ENCODE measurements at regions not wholly inside any gene's neighbourhood (a gene's known extent, or its start where the extent isn't known, plus 50 kb on each side); places are given as distances from the start of the nearest gene placed in this dataset.
A peak's percentile ranks its signal among the peaks of the same experiment; 100 is the strongest.

DNA sequence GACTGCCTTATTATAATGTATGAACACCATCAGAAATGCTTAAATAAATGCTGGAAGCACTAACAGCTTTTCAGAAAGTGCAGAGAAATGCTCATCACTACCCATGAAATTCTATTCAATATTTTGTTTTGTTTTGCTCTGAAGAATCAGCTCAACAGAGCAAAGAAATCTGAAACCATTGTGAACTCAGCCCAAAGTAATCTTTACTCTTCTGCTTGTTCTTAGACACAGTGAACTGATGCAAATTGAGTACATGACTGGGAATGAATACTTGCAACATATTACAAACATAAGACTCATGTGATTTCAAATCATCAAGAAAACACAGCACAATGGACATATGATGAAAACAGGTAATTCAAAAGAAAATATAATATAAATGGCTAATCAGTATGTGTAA is 404.6 kb upstream of the OPRM1 start:
- Histone ChIP-seq H3K9me3 (ENCODE audit: control insufficient read depth, low read length) (no peaks in the 10 kb centered on the region), H3K27me3 (ENCODE audit: control insufficient read depth, insufficient read depth) (no peaks in the 10 kb centered on the region), H3K4me1 (ENCODE audit: control insufficient read depth, insufficient read depth, low read length) (no peaks in the 10 kb centered on the region), H3K27ac (ENCODE audit: low read length) (no peak overlapping the region), H3K4me3 (ENCODE audit: low read length) (no peak overlapping the region)
- intact Hi-C loops (cut with DNase I) = no loop called here
- no peak for ATAC-seq
- no peak for DNase-seq

- WGBS = 20% methylated on average over 3 of the region's 3 CpGs
- ATAC-seq (peak in 1 of 2 donors; percentile 69), DNase-seq (peak in 2 of 3 donors; percentile 17 to 37)
- Histone ChIP-seq H3K4me1 (ENCODE audit: control insufficient read depth, insufficient read depth, low read length) (no peaks in the 10 kb centered on the region), H3K4me3 (ENCODE audit: low read length) (no peak overlapping the region), H3K27ac (ENCODE audit: low read length) (no peak overlapping the region), H3K9me3 (ENCODE audit: control insufficient read depth, low read length) (no peaks in the 10 kb centered on the region), H3K27me3 (ENCODE audit: control insufficient read depth, insufficient read depth) (no peaks in the 10 kb centered on the region)
- intact Hi-C loops (cut with DNase I) = no loop called here
Measured at GRCh38 chr6:153625089-153625488, 414.0 kb upstream of the OPRM1 start.

- Histone ChIP-seq H3K4me1 (ENCODE audit: control insufficient read depth, insufficient read depth, low read length) (no peaks in the 10 kb centered on the region), H3K27me3 (ENCODE audit: control insufficient read depth, insufficient read depth) (no peaks in the 10 kb centered on the region), H3K4me3 (ENCODE audit: low read length) (no peak overlapping the region), H3K27ac (ENCODE audit: low read length) (no peak overlapping the region), H3K9me3 (ENCODE audit: control insufficient read depth, low read length) (no peaks in the 10 kb centered on the region)
- 72% methylated on average over 1 of the region's 1 CpG for WGBS
- ATAC-seq (no peak), DNase-seq (no peak)
- intact Hi-C loops (cut with DNase I) = no loop called here
Measured at GRCh38 chr6:153624528-153624927, 414.5 kb upstream of the OPRM1 start.

GRCh38 chr6:153623496-153623895 is 415.5 kb upstream of the OPRM1 start:
- no peak overlapping the region for H3K27ac ChIP-seq (ENCODE audit: low read length)
- no peaks in the 10 kb centered on the region for H3K9me3 ChIP-seq (ENCODE audit: control insufficient read depth, low read length)
- WGBS = 70% methylated on average over 2 of the region's 2 CpGs
- H3K4me3 ChIP-seq (ENCODE audit: low read length) = no peak overlapping the region
- no peaks in the 10 kb centered on the region for H3K4me1 ChIP-seq (ENCODE audit: control insufficient read depth, insufficient read depth, low read length)
- intact Hi-C loops (cut with DNase I) = no loop called here
- no peaks in the 10 kb centered on the region for H3K27me3 ChIP-seq (ENCODE audit: control insufficient read depth, insufficient read depth)
- no peak for DNase-seq
- ATAC-seq = no peak

- 90% methylated on average over 2 of the region's 2 CpGs for WGBS
- ATAC-seq = no peak
Measured at GRCh38 chr6:153621491-153621890, 417.5 kb upstream of the OPRM1 start.

GRCh38 chr6:153621070-153621469 is 418.0 kb upstream of the OPRM1 start:
- no peaks in the 10 kb centered on the region for H3K27me3 ChIP-seq (ENCODE audit: control insufficient read depth, insufficient read depth)
- intact Hi-C loops (cut with DNase I) = no loop called here
- no peaks in the 10 kb centered on the region for H3K9me3 ChIP-seq (ENCODE audit: control insufficient read depth, low read length)
- ATAC-seq = no peak
- no peak overlapping the region for H3K4me3 ChIP-seq (ENCODE audit: low read length)
- no peak for DNase-seq
- 89% methylated on average over 5 of the region's 5 CpGs for WGBS
- no peak overlapping the region for H3K27ac ChIP-seq (ENCODE audit: low read length)
- no peaks in the 10 kb centered on the region for H3K4me1 ChIP-seq (ENCODE audit: control insufficient read depth, insufficient read depth, low read length)

More at GRCh38 chr6:153621491-153621890, 417.5 kb upstream of the OPRM1 start:
- no peaks in the 10 kb centered on the region for H3K9me3 ChIP-seq (ENCODE audit: control insufficient read depth, low read length)
- H3K4me1 ChIP-seq (ENCODE audit: control insufficient read depth, insufficient read depth, low read length) = no peaks in the 10 kb centered on the region
- no peak for DNase-seq
- H3K27ac ChIP-seq (ENCODE audit: low read length) = no peak overlapping the region
- intact Hi-C loops (cut with DNase I) = no loop called here
- no peaks in the 10 kb centered on the region for H3K27me3 ChIP-seq (ENCODE audit: control insufficient read depth, insufficient read depth)
- no peak overlapping the region for H3K4me3 ChIP-seq (ENCODE audit: low read length)

GRCh38 chr6:153618371-153619322 is 420.4 kb upstream of the OPRM1 start:
- Histone ChIP-seq H3K9me3 (ENCODE audit: control insufficient read depth, low read length) (no peaks in the 10 kb centered on the region), H3K27me3 (ENCODE audit: control insufficient read depth, insufficient read depth) (no peaks in the 10 kb centered on the region), H3K4me3 (ENCODE audit: low read length) (no peak overlapping the region), H3K4me1 (ENCODE audit: control insufficient read depth, insufficient read depth, low read length) (no peaks in the 10 kb centered on the region), H3K27ac (ENCODE audit: low read length) (no peak overlapping the region)
- DNase-seq (peak in 1 of 3 donors; percentile 20), ATAC-seq (peak in 1 of 2 donors; percentile 78)
- 28% methylated on average over 8 of the region's 8 CpGs for WGBS
- intact Hi-C loops (cut with DNase I) = no loop called here

DNA sequence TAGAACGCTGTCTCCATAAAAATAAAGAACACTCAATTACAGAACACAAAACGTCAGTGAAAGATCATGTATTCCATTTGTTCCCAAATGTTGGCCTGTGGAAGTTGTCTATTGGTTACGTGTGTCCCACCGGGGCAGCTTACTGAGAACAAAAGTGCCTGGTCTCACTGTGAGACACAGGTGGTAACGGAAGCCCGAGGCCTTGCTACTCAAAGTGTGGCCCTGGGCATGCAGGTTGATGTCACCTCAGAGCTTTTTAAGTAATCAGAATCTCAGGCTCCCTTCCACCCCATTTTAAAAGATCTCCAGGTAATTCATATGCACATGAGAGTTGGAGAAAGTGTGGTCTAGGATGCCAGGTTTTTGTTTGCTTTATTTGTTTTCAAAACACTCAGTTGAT is 422.5 kb upstream of the OPRM1 start:
- no peaks in the 10 kb centered on the region for H3K27me3 ChIP-seq (ENCODE audit: control insufficient read depth, insufficient read depth)
- DNase-seq (no peak), ATAC-seq (no peak)
- intact Hi-C loops (cut with DNase I) = no loop called here
- no peak overlapping the region for H3K4me3 ChIP-seq (ENCODE audit: low read length)
- H3K4me1 ChIP-seq (ENCODE audit: control insufficient read depth, insufficient read depth, low read length) = no peaks in the 10 kb centered on the region
- no peak overlapping the region for H3K27ac ChIP-seq (ENCODE audit: low read length)
- WGBS = 79% methylated on average over 6 of the region's 6 CpGs
- H3K9me3 ChIP-seq (ENCODE audit: control insufficient read depth, low read length) = no peaks in the 10 kb centered on the region

- no peak overlapping the region for H3K27ac ChIP-seq (ENCODE audit: low read length)
- intact Hi-C loops (cut with DNase I) = no loop called here
- H3K4me1 ChIP-seq (ENCODE audit: control insufficient read depth, insufficient read depth, low read length) = no peaks in the 10 kb centered on the region
- H3K27me3 ChIP-seq (ENCODE audit: control insufficient read depth, insufficient read depth) = no peaks in the 10 kb centered on the region
- H3K4me3 ChIP-seq (ENCODE audit: low read length) = no peak overlapping the region
- ATAC-seq (peak in 1 of 2 donors; percentile 58), DNase-seq (no peak)
- H3K9me3 ChIP-seq (ENCODE audit: control insufficient read depth, low read length) = no peaks in the 10 kb centered on the region
Measured at GRCh38 chr6:153613719-153614455, 425.2 kb upstream of the OPRM1 start.

GRCh38 chr6:153602401-153602800 is 436.6 kb upstream of the OPRM1 start:
- 47% methylated on average over 2 of the region's 2 CpGs for WGBS
- no peak for ATAC-seq
- Histone ChIP-seq H3K27me3 (ENCODE audit: control insufficient read depth, insufficient read depth) (no peaks in the 10 kb centered on the region), H3K9me3 (ENCODE audit: control insufficient read depth, low read length) (no peaks in the 10 kb centered on the region), H3K27ac (ENCODE audit: low read length) (no peak overlapping the region), H3K4me3 (ENCODE audit: low read length) (no peak overlapping the region), H3K4me1 (ENCODE audit: control insufficient read depth, insufficient read depth, low read length) (no peaks in the 10 kb centered on the region)
- DNase-seq = no peak
- intact Hi-C loops (cut with DNase I) = no loop called here

GRCh38 chr6:153599901-153600300 is 439.1 kb upstream of the OPRM1 start:
- intact Hi-C loops (cut with DNase I) = no loop called here
- Histone ChIP-seq H3K4me1 (ENCODE audit: control insufficient read depth, insufficient read depth, low read length) (no peaks in the 10 kb centered on the region), H3K27me3 (ENCODE audit: control insufficient read depth, insufficient read depth) (no peaks in the 10 kb centered on the region), H3K4me3 (ENCODE audit: low read length) (no peak overlapping the region), H3K9me3 (ENCODE audit: control insufficient read depth, low read length) (no peaks in the 10 kb centered on the region), H3K27ac (ENCODE audit: low read length) (no peak overlapping the region)
- DNase-seq = no peak
- 79% methylated on average over 1 of the region's 1 CpG for WGBS
- no peak for ATAC-seq
